ENCODE measurements at regions not wholly inside any gene's neighbourhood (a gene's known extent, or its start where the extent isn't known, plus 50 kb on each side); places are given as distances from the start of the nearest gene placed in this dataset.
A peak's percentile ranks its signal among the peaks of the same experiment; 100 is the strongest.

- H3K4me3 Mint-ChIP-seq = no peak overlapping the region
These were observed 71.4 kb upstream of the NHSL1 start for GRCh38 chr6:138570725-138571029.

GRCh38 chr6:138571181-138571580 is 71.9 kb upstream of the NHSL1 start:
- no peak overlapping the region for H3K4me3 Mint-ChIP-seq
- H3K9me3 Mint-ChIP-seq = no peaks in the 10 kb centered on the region
- intact Hi-C loops (cut with micrococcal nuclease) = no loop called here
- no peak for DNase-seq
- no peak overlapping the region for H3K27ac Mint-ChIP-seq
- H3K27me3 Mint-ChIP-seq = peaks cover 20% of the 10 kb centered on the region
- H3K36me3 Mint-ChIP-seq (ENCODE audit: low read depth) = no peaks in the 10 kb centered on the region
- no peaks in the 10 kb centered on the region for H3K4me1 Mint-ChIP-seq

More at GRCh38 chr6:138570725-138571029, 71.4 kb upstream of the NHSL1 start:
- H3K36me3 Mint-ChIP-seq (ENCODE audit: low read depth) = no peaks in the 10 kb centered on the region
- intact Hi-C loops (cut with micrococcal nuclease) = no loop called here
- no peaks in the 10 kb centered on the region for H3K4me1 Mint-ChIP-seq
- peaks cover 20% of the 10 kb centered on the region for H3K27me3 Mint-ChIP-seq
- no peaks in the 10 kb centered on the region for H3K9me3 Mint-ChIP-seq
- DNase-seq = no peak
- H3K27ac Mint-ChIP-seq = no peak overlapping the region

GRCh38 chr6:138571585-138572166 is 72.4 kb upstream of the NHSL1 start:
- H3K4me1 Mint-ChIP-seq = no peaks in the 10 kb centered on the region

DNA sequence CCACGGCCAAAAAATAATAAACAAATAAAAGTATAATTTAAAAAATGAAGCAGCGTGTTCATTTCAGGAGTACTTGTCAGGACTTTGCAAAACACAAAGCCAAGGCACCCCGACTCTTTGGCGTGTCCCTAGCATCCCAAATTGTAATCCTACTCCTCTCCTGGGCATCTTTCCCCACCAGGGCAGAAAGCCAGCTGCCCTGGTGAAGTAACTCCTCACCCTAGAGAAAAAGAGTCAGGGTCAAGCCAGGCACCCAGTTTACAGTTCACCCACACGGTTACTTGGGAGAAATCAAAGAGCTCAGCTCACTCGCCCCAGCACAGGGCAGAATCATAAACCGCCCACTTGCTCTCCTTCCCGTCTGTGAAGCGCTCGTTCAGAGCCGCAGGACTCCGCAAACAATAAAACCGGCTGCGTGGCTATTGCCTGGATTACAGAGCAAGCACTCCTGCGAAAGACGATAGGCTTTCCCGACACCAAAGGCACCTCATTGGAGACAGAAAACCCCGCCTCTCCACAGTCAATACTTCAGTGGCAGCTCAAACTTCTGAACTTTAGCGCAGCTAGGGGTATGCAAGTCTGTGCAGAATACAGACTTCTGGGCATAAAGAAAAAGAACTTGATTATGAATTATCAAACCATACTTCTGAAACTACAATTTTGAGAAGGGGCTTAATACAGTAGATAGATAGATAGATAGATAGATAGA is 73.0 kb upstream of the NHSL1 start:
- H3K9me3 Mint-ChIP-seq = no peaks in the 10 kb centered on the region
- peaks cover 21% of the 10 kb centered on the region for H3K27me3 Mint-ChIP-seq
- no peak overlapping the region for H3K27ac Mint-ChIP-seq
- H3K36me3 Mint-ChIP-seq (ENCODE audit: low read depth) = no peaks in the 10 kb centered on the region
- H3K4me1 Mint-ChIP-seq = no peaks in the 10 kb centered on the region
- DNase-seq = no peak
- intact Hi-C loops (cut with micrococcal nuclease) = no loop called here
- H3K4me3 Mint-ChIP-seq = no peak overlapping the region

More at GRCh38 chr6:138571585-138572166, 72.4 kb upstream of the NHSL1 start:
- Mint-ChIP-seq H3K27me3 (peaks cover 21% of the 10 kb centered on the region), H3K36me3 (ENCODE audit: low read depth) (no peaks in the 10 kb centered on the region), H3K9me3 (no peaks in the 10 kb centered on the region), H3K4me3 (no peak overlapping the region), H3K27ac (no peak overlapping the region)
- intact Hi-C loops (cut with micrococcal nuclease) = no loop called here
- DNase-seq = no peak

DNA sequence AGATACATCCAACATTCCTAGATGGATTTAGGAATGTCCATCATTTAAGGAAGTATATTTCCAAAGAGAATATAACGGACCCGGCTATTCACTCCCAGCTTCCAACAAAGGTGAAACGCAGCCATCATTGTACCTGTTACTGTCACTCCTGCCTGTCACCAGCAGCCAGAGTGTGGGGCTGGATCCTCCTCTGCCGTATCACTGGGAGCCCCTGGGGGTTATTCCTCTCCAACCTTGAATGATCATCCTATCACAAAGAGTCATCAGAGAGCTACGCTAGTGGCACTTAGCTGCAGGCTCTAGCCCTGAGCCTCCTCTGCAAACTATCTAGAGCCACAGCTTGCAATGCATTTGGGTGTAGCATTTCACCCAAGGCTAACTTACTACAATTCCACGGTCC is 73.6 kb upstream of the NHSL1 start:
- no peak overlapping the region for H3K27ac Mint-ChIP-seq
- H3K27me3 Mint-ChIP-seq = peaks cover 17% of the 10 kb centered on the region
- no peaks in the 10 kb centered on the region for H3K9me3 Mint-ChIP-seq
- no peak for DNase-seq
- H3K4me3 Mint-ChIP-seq = no peak overlapping the region
- H3K4me1 Mint-ChIP-seq = no peaks in the 10 kb centered on the region
- intact Hi-C loops (cut with micrococcal nuclease) = no loop called here
- no peaks in the 10 kb centered on the region for H3K36me3 Mint-ChIP-seq (ENCODE audit: low read depth)

DNA sequence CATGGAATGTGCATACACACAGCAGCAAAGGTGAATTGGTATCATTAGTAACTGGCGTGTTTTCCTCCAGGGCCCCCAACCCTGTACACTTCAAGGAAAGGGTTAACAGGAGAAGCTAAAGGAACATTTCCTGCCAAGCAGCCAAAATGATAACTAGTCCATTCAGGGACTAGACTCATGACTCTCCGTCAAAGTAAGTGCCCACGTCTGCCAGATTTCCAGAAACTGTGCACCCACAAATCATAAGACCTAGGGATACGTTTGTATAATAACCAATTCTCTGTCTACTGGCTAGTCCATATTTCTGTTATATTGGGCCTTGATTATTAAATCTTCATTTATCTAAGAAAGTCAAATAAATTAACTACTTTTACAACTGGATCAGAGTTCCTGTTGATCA is 76.0 kb upstream of the NHSL1 start:
- Mint-ChIP-seq H3K9me3 (no peaks in the 10 kb centered on the region), H3K4me3 (no peak overlapping the region), H3K36me3 (ENCODE audit: low read depth) (no peaks in the 10 kb centered on the region), H3K27ac (no peak overlapping the region), H3K27me3 (peaks cover 13% of the 10 kb centered on the region), H3K4me1 (no peaks in the 10 kb centered on the region)
- no peak for DNase-seq
- intact Hi-C loops (cut with micrococcal nuclease) = no loop called here

GRCh38 chr6:138576313-138576712 is 77.0 kb upstream of the NHSL1 start:
- Mint-ChIP-seq H3K27me3 (peaks cover 13% of the 10 kb centered on the region), H3K9me3 (no peaks in the 10 kb centered on the region), H3K4me1 (no peaks in the 10 kb centered on the region), H3K36me3 (ENCODE audit: low read depth) (no peaks in the 10 kb centered on the region), H3K4me3 (no peak overlapping the region), H3K27ac (no peak overlapping the region)
- DNase-seq = no peak
- intact Hi-C loops (cut with micrococcal nuclease) = no loop called here

- no peak for DNase-seq
- Mint-ChIP-seq H3K36me3 (ENCODE audit: low read depth) (no peaks in the 10 kb centered on the region), H3K9me3 (no peaks in the 10 kb centered on the region), H3K4me1 (no peaks in the 10 kb centered on the region), H3K27me3 (peaks cover 10% of the 10 kb centered on the region), H3K27ac (no peak overlapping the region), H3K4me3 (no peak overlapping the region)
- intact Hi-C loops (cut with micrococcal nuclease) = no loop called here
These were observed 78.0 kb upstream of the NHSL1 start for GRCh38 chr6:138577151-138577915.

DNA sequence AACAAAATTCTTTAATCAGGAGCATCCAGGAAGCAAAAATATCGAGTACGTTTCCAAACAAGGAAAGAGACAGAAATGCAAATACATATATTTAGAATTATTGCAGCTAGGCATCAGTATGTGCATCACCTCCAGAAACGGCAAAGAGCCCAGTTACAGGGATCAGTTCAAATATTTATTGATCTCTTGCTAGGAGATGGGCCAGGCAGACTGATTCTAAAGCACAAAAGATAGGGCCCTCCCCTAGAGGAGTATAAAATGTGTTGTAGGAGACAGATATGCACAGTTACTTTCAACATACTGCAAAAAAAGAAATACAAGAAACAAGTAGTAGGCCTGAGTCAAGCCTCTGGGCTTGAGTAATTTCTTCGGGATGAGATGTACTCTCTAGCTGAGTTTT is 80.7 kb upstream of the NHSL1 start:
- H3K27ac Mint-ChIP-seq = no peak overlapping the region
- peaks cover 2% of the 10 kb centered on the region for H3K27me3 Mint-ChIP-seq
- intact Hi-C loops (cut with micrococcal nuclease) = no loop called here
- H3K4me1 Mint-ChIP-seq = no peaks in the 10 kb centered on the region
- no peaks in the 10 kb centered on the region for H3K9me3 Mint-ChIP-seq
- no peak for DNase-seq
- H3K36me3 Mint-ChIP-seq (ENCODE audit: low read depth) = no peaks in the 10 kb centered on the region
- no peak overlapping the region for H3K4me3 Mint-ChIP-seq

- Mint-ChIP-seq H3K4me1 (no peaks in the 10 kb centered on the region), H3K27me3 (peaks cover 3% of the 10 kb centered on the region), H3K36me3 (ENCODE audit: low read depth) (no peaks in the 10 kb centered on the region), H3K9me3 (no peaks in the 10 kb centered on the region), H3K27ac (no peak overlapping the region), H3K4me3 (no peak overlapping the region)
- intact Hi-C loops (cut with micrococcal nuclease) = no loop called here
- DNase-seq = no peak
These were observed 81.5 kb upstream of the NHSL1 start for GRCh38 chr6:138580801-138581200.

DNA sequence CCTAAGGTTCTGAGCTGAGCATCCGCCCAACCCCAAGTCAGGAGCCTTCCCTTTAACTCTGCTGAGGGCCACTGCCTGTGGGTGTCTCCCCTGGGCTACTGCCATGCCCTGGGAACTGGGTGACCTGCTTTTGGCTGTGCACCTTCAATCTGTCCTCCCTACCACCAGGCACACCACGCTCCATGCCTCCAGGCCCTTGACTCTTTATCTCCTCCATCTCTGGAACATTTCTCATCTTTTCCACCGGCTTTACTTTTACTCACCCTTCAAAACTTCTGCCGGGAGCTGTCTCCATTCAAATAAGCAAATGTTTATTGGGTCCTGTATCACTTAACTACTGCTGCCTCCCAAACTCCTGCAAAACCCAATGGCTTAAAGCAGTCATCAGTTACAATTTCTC is 83.3 kb upstream of the NHSL1 start:
- Mint-ChIP-seq H3K4me3 (no peak overlapping the region), H3K4me1 (peaks cover 2% of the 10 kb centered on the region), H3K27ac (no peak overlapping the region), H3K36me3 (ENCODE audit: low read depth) (no peaks in the 10 kb centered on the region), H3K9me3 (no peaks in the 10 kb centered on the region), H3K27me3 (peaks cover 1% of the 10 kb centered on the region)
- intact Hi-C loops (cut with micrococcal nuclease) = no loop called here
- no peak for DNase-seq

GRCh38 chr6:138586638-138587037 is 87.3 kb upstream of the NHSL1 start:
- no peaks in the 10 kb centered on the region for H3K36me3 Mint-ChIP-seq (ENCODE audit: low read depth)
- no peak overlapping the region for H3K27ac Mint-ChIP-seq
- H3K4me1 Mint-ChIP-seq = peaks cover 4% of the 10 kb centered on the region
- H3K9me3 Mint-ChIP-seq = no peaks in the 10 kb centered on the region
- DNase-seq = no peak
- intact Hi-C loops (cut with micrococcal nuclease) = loop anchor here (5.0 kb wide), 1 partner anchor 469 kb away; no protein-coding TSS in a partner anchor
- no peak overlapping the region for H3K4me3 Mint-ChIP-seq
- H3K27me3 Mint-ChIP-seq = peaks cover 1% of the 10 kb centered on the region

- Mint-ChIP-seq H3K36me3 (ENCODE audit: low read depth) (no peaks in the 10 kb centered on the region), H3K27me3 (peaks cover 1% of the 10 kb centered on the region), H3K27ac (no peak overlapping the region), H3K4me1 (peaks cover 18% of the 10 kb centered on the region), H3K9me3 (no peaks in the 10 kb centered on the region), H3K4me3 (no peak overlapping the region)
- intact Hi-C loops (cut with micrococcal nuclease) = loop anchor here (1.0 to 5.0 kb wide), 3 partner anchors 177 to 776 kb away; no protein-coding TSS in a partner anchor
- DNase-seq = peak; percentile 87
These were observed 89.6 kb upstream of the NHSL1 start for GRCh38 chr6:138588805-138589434.
